Fibroblast of peridontal ligament (primary cell): ENCODE measurements at regions not wholly inside any gene's neighbourhood (a gene's known extent, or its start where the extent isn't known, plus 50 kb on each side); places are given as distances from the start of the nearest gene placed in this dataset.

ENCODE experiments used
- DNase-seq: peaks from one replicate; pipeline ENCODE4 v3.0.0-alpha.2; 2010; ENCODE audit errors: extremely low read depth

DNA sequence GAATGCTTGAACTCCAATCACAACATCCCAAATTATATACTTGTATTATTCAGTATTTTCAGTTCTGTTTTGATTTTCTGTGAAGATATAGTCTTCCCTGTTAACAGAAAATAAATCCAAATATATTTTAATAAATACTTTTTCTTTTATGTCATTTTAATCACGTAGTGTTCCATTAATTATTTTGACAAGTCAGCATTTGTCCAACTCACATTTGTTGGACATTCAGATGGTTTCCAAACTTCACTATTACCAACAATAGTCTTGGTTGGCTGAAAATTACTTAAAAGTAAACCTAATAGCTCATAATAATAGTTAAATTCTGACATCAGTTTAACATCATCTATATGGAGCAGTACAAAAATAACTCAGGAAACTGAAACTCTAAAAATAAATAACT, 60.7 kb upstream of the SPANXD start:
- no peak for DNase-seq

DNA sequence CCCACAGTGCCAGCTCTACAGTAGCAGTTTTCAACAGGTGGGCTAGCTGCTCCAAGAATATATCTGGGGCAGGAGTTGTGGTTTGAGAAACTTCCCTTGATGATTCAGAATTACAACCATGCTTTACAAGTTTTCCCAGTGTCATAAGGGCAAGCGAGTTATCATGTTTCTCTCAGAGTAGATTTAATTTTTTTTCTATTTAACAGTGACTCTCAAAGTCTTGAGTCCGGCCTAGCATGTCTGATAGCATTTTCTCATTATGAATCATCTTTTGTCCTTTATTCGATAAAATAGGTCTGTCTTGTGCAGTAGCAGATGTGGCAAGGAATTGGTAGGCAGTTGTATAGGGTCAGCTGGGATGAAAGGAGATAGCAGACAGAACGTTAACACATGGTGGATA, 62.2 kb upstream of the SPANXD start:
- DNase-seq = peak; percentile 6

DNA sequence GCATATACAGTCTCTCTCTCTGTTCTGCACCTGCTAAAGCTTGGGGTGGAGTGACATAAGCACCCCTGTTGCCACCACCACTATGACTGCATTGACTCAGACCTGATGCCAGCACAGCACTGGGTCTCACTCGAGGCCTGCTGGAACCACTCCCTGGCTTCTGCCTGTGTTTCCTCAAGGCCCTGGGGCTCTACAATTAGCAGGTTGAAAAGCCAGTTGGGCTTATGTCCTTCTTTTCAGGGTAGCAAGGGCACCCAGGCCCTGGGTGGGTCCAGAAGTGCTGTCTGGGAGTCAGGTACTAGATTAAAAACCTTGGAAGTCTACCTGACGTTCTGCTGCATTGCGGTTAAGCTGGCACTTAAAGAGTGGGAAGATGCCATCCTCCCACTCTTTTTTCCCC, 50.5 kb upstream of the MAGEC3 start:
- DNase-seq = no peak
